HG02852 (cell line): ENCODE measurements at regions not wholly inside any gene's neighbourhood (a gene's known extent, or its start where the extent isn't known, plus 50 kb on each side); places are given as distances from the start of the nearest gene placed in this dataset.
"Not testable (repeated sequence)": the region's sequence is repeated elsewhere in the genome, so short reads cannot be mapped to it uniquely, and the experiment has no call there.

ENCODE experiments used
- ATAC-seq: cut with Tn5 transposase; IDR thresholded peaks from one replicate; pipeline ENCODE4 v1.9.1; 2021; ENCODE audit warnings: mild to moderate bottlenecking, moderate library complexity; ENCODE audit not compliant: unreplicated experiment

GRCh38 chr9:34796924-34797323 is 87.0 kb upstream of the CCL21 start:
- ATAC-seq: no peak

GRCh38 chr9:34793428-34793827 is 83.5 kb upstream of the CCL21 start:
- ATAC-seq: no peak

- no peak for ATAC-seq
Observed at GRCh38 chr9:34783951-34784487, 74.1 kb upstream of the CCL21 start.

GRCh38 chr9:34782372-34782771 is 72.4 kb upstream of the CCL21 start:
- no peak for ATAC-seq

GRCh38 chr9:34777666-34778065 is 67.7 kb upstream of the CCL21 start:
- ATAC-seq: no peak

GRCh38 chr9:34773955-34774354 is 64.0 kb upstream of the CCL21 start:
- ATAC-seq: no peak

- no peak for ATAC-seq
Observed at GRCh38 chr9:34773306-34773910, 63.5 kb upstream of the CCL21 start.

GRCh38 chr9:34771007-34771406 is 61.1 kb upstream of the CCL21 start:
- ATAC-seq: no peak

- ATAC-seq: not testable (repeated sequence)
Observed at GRCh38 chr9:34767087-34767486, 57.2 kb upstream of the CCL21 start.

GRCh38 chr9:34760196-34761040 is 50.5 kb upstream of the CCL21 start:
- ATAC-seq: not testable (repeated sequence)
